ENCODE measurements at regions not wholly inside any gene's neighbourhood (a gene's known extent, or its start where the extent isn't known, plus 50 kb on each side); places are given as distances from the start of the nearest gene placed in this dataset.

- no peak for DNase-seq (ENCODE audit: low read depth in 2 of 2)
Observed at GRCh38 chr9:108156270-108156998, 666.9 kb upstream of the KLF4 start.

- DNase-seq (ENCODE audit: low read depth in 2 of 2): no peak
Observed at GRCh38 chr9:108153416-108153815, 663.8 kb upstream of the KLF4 start.

- DNase-seq (ENCODE audit: low read depth in 2 of 2): no peak
Observed at GRCh38 chr9:108150736-108151586, 661.4 kb upstream of the KLF4 start.

GRCh38 chr9:108149326-108149725, 659.8 kb upstream of the KLF4 start:
- DNase-seq (ENCODE audit: low read depth in 2 of 2): no peak

- no peak for DNase-seq (ENCODE audit: low read depth in 2 of 2)
Observed at GRCh38 chr9:108142504-108143201, 653.1 kb upstream of the KLF4 start.

- no peak for DNase-seq (ENCODE audit: low read depth in 2 of 2)
Observed at GRCh38 chr9:108142142-108142503, 652.6 kb upstream of the KLF4 start.

GRCh38 chr9:108139900-108140299, 650.3 kb upstream of the KLF4 start:
- no peak for DNase-seq (ENCODE audit: low read depth in 2 of 2)

GRCh38 chr9:108138516-108138915, 648.9 kb upstream of the KLF4 start:
- DNase-seq (ENCODE audit: low read depth in 2 of 2): no peak

- no peak for DNase-seq (ENCODE audit: low read depth in 2 of 2)
Observed at GRCh38 chr9:108136656-108137055, 647.1 kb upstream of the KLF4 start.

- no peak for DNase-seq (ENCODE audit: low read depth in 2 of 2)
Observed at GRCh38 chr9:108134486-108135128, 645.0 kb upstream of the KLF4 start.

GRCh38 chr9:108133680-108134079, 644.1 kb upstream of the KLF4 start:
- no peak for DNase-seq (ENCODE audit: low read depth in 2 of 2)

- no peak for DNase-seq (ENCODE audit: low read depth in 2 of 2)
Observed at GRCh38 chr9:108133101-108133500, 643.5 kb upstream of the KLF4 start.

- no peak for DNase-seq (ENCODE audit: low read depth in 2 of 2)
Observed at GRCh38 chr9:108130905-108131304, 641.3 kb upstream of the KLF4 start.

- no peak for DNase-seq (ENCODE audit: low read depth in 2 of 2)
Observed at GRCh38 chr9:108125625-108126024, 636.1 kb upstream of the KLF4 start.

GRCh38 chr9:108119530-108120113, 630.1 kb upstream of the KLF4 start:
- DNase-seq (ENCODE audit: low read depth in 2 of 2): no peak

GRCh38 chr9:108117795-108118194, 628.2 kb upstream of the KLF4 start:
- DNase-seq (ENCODE audit: low read depth in 2 of 2): no peak

- DNase-seq (ENCODE audit: low read depth in 2 of 2): no peak
Observed at GRCh38 chr9:108117306-108117705, 627.7 kb upstream of the KLF4 start.

GRCh38 chr9:108113596-108113995, 624.0 kb upstream of the KLF4 start:
- DNase-seq (ENCODE audit: low read depth in 2 of 2): no peak

- no peak for DNase-seq (ENCODE audit: low read depth in 2 of 2)
Observed at GRCh38 chr9:108109927-108110690, 620.5 kb upstream of the KLF4 start.

GRCh38 chr9:108108852-108109448, 619.4 kb upstream of the KLF4 start:
- DNase-seq (ENCODE audit: low read depth in 2 of 2): no peak
